Hepatocyte (in vitro differentiated cells): ENCODE measurements at regions not wholly inside any gene's neighbourhood (a gene's known extent, or its start where the extent isn't known, plus 50 kb on each side); places are given as distances from the start of the nearest gene placed in this dataset.
"Not testable (repeated sequence)": the region's sequence is repeated elsewhere in the genome, so short reads cannot be mapped to it uniquely, and the experiment has no call there.

Experiments
- CTCF ChIP-seq: fragments of 200-600 bp; sonication (generic); IDR thresholded peaks from 2 replicates; pipeline ENCODE4 v1.5.1; 2016; ENCODE audit warnings: antibody characterized with exemption, mild to moderate bottlenecking; ENCODE audit not compliant: poor library complexity
- EZH2 ChIP-seq: fragments of 200-600 bp; sonication (generic); IDR thresholded peaks from 2 replicates; pipeline ENCODE4 v1.6.1; 2016; ENCODE audit warnings: antibody characterized with exemption, mild to moderate bottlenecking, borderline replicate concordance

- TF ChIP-seq CTCF, EZH2: not testable (repeated sequence)
Observed at GRCh38 chr10:123395234-123395633, 241.0 kb downstream of the BUB3 start.
